Liver (tissue), 3 donors: ENCODE measurements at regions not wholly inside any gene's neighbourhood (a gene's known extent, or its start where the extent isn't known, plus 50 kb on each side); places are given as distances from the start of the nearest gene placed in this dataset.

Experiments used
- EGR1 ChIP-seq, 2 donors: IDR thresholded peaks; 2 replicates each; pipeline ENCODE4 v1.6.1; 2016 to 2018; ENCODE audit warnings: antibody characterized with exemption in 2 of 2, low read depth in 2 of 2
- GABPA ChIP-seq, 2 donors: IDR thresholded peaks in 1 of 2; conservative IDR thresholded peaks in 1 of 2; 2 replicates each; pipeline ENCODE4 v1.6.1; 2016; ENCODE audit warnings: antibody characterized with exemption in 2 of 2, mild to moderate bottlenecking in 1 of 2, moderate library complexity in 1 of 2
- NR2F2 ChIP-seq: IDR thresholded peaks from 2 replicates; pipeline ENCODE4 v1.6.1; 2016; ENCODE audit warnings: antibody characterized with exemption
- RAD21 ChIP-seq, 2 donors: IDR thresholded peaks; 2 replicates each; pipeline ENCODE4 v1.6.1; 2016; ENCODE audit warnings: antibody characterized with exemption in 2 of 2, mild to moderate bottlenecking in 2 of 2
- TAF1 ChIP-seq: conservative IDR thresholded peaks from 2 replicates; pipeline ENCODE4 v1.6.1; 2016; ENCODE audit warnings: antibody characterized with exemption, mild to moderate bottlenecking
- YY1 ChIP-seq: IDR thresholded peaks from 2 replicates; pipeline ENCODE4 v1.6.1; 2016; ENCODE audit warnings: antibody characterized with exemption, mild to moderate bottlenecking
- TF ChIP-seq, protein P1 (sequence below): fragments of 150-350 bp; IDR thresholded peaks from 2 replicates; pipeline ENCODE4 v1.5.1; 2017; ENCODE audit warnings: improper control_type of control experiment, low read depth, low read length; ENCODE audit not compliant: missing input control
- TF ChIP-seq, protein P2 (sequence below): IDR thresholded peaks from 2 replicates; pipeline ENCODE4 v1.6.1; 2016; ENCODE audit warnings: antibody characterized with exemption
- TF ChIP-seq, protein P3 (sequence below): IDR thresholded peaks from 2 replicates; pipeline ENCODE4 v1.6.1; 2016; ENCODE audit warnings: antibody characterized with exemption
- TF ChIP-seq, protein P4 (sequence below): IDR thresholded peaks from 2 replicates; pipeline ENCODE4 v1.6.1; 2016; ENCODE audit warnings: antibody characterized with exemption
- donor health status: healthy.
- donor health status: healthy.

DNA sequence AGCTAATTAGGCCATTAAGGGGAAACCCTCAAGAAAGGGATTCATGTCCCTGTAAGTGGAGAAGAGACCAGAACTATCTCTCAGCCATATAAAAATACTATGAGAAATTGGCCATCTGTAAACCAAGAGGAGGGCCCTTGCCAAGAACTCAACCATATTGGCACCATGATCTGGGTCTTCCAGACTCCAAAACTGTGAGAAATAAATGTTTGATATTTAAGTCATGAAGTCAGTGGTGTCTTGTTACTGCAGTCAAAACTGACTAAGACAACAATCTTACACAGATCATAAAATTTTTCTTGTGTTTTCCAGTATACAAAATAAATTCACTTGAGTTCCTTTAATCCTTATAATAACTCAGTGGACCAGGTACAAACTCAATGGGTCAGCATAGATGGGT is 589.8 kb upstream of the CDH2 start:
- TF ChIP-seq, protein P1, sequence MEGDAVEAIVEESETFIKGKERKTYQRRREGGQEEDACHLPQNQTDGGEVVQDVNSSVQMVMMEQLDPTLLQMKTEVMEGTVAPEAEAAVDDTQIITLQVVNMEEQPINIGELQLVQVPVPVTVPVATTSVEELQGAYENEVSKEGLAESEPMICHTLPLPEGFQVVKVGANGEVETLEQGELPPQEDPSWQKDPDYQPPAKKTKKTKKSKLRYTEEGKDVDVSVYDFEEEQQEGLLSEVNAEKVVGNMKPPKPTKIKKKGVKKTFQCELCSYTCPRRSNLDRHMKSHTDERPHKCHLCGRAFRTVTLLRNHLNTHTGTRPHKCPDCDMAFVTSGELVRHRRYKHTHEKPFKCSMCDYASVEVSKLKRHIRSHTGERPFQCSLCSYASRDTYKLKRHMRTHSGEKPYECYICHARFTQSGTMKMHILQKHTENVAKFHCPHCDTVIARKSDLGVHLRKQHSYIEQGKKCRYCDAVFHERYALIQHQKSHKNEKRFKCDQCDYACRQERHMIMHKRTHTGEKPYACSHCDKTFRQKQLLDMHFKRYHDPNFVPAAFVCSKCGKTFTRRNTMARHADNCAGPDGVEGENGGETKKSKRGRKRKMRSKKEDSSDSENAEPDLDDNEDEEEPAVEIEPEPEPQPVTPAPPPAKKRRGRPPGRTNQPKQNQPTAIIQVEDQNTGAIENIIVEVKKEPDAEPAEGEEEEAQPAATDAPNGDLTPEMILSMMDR: no peak
- TF ChIP-seq, protein P2, sequence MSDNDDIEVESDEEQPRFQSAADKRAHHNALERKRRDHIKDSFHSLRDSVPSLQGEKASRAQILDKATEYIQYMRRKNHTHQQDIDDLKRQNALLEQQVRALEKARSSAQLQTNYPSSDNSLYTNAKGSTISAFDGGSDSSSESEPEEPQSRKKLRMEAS: no peak
- TF ChIP-seq TAF1 (no peak), EGR1 (IDR thresholded peaks at IDR 0.05; ENCODE audit: low read depth in 2 of 2) (no peak), YY1 (no peak), RAD21 (IDR thresholded peaks at IDR 0.05) (no peak), NR2F2 (no peak), GABPA (IDR thresholded peaks at IDR 0.05 in 1 of 2, conservative IDR thresholded peaks at IDR 0.05 in 1 of 2) (no peak)
- TF ChIP-seq, protein P3, sequence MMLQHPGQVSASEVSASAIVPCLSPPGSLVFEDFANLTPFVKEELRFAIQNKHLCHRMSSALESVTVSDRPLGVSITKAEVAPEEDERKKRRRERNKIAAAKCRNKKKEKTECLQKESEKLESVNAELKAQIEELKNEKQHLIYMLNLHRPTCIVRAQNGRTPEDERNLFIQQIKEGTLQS: no peak
- TF ChIP-seq, protein P4, sequence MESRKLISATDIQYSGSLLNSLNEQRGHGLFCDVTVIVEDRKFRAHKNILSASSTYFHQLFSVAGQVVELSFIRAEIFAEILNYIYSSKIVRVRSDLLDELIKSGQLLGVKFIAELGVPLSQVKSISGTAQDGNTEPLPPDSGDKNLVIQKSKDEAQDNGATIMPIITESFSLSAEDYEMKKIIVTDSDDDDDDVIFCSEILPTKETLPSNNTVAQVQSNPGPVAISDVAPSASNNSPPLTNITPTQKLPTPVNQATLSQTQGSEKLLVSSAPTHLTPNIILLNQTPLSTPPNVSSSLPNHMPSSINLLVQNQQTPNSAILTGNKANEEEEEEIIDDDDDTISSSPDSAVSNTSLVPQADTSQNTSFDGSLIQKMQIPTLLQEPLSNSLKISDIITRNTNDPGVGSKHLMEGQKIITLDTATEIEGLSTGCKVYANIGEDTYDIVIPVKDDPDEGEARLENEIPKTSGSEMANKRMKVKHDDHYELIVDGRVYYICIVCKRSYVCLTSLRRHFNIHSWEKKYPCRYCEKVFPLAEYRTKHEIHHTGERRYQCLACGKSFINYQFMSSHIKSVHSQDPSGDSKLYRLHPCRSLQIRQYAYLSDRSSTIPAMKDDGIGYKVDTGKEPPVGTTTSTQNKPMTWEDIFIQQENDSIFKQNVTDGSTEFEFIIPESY: no peak
